ENCODE measurements at regions not wholly inside any gene's neighbourhood (a gene's known extent, or its start where the extent isn't known, plus 50 kb on each side); places are given as distances from the start of the nearest gene placed in this dataset.
A peak's percentile ranks its signal among the peaks of the same experiment; 100 is the strongest.
"Not testable (repeated sequence)": the region's sequence is repeated elsewhere in the genome, so short reads cannot be mapped to it uniquely, and the experiment has no call there.

DNA sequence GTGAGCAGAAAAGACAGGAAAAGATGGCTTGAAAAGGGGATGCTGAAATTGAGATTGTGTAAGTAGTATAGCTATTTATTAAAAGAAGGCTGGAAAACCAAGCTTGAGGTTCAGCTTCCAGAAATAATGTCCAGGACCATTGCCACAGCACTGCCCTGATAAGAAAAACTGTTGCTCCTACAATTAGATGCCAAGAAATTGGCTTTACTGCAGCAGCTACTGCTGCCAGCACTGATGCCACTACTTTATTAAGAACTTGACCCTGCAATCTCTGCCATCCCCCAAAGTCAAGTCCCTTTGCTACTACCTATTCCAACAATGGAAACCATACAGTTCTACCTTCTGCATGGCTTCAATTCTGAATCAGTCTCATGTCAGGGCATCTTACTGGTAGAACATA, 130.0 kb upstream of the VAMP7 start:
- H3K27ac Mint-ChIP-seq: no peak overlapping the region
- no peak for DNase-seq
- no peaks in the 10 kb centered on the region for H3K4me1 Mint-ChIP-seq (ENCODE audit: low read depth)
- no peaks in the 10 kb centered on the region for H3K36me3 Mint-ChIP-seq (ENCODE audit: insufficient read depth in 2 of 2)
- no peak for ATAC-seq (replicated peaks in 1 of 2)
- H3K27me3 Mint-ChIP-seq (ENCODE audit: low read depth): no peaks in the 10 kb centered on the region
- no peak overlapping the region for H3K4me3 Mint-ChIP-seq
- H3K9me3 Mint-ChIP-seq: peaks cover 0 to 2% of the 10 kb centered on the region in 2 donors

DNA sequence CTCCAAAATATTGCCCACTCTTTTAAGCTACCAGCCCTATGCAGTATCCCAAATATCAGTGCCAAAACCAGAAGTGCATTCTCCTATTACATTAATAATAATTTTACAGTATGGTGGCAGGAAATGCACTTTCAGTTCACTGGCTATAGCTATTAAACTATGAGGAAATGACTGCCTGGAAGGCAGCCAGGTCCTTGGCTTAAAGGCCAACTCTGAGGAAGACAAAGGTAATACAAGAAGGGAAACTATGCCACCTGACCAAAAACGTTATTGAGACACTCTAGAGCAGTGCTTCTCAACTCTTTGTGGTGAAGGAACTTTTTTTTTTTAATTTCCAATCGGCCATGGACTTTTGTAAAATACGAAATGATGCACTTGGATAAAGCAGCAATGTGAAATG, 133.6 kb upstream of the VAMP7 start:
- H3K4me3 Mint-ChIP-seq: no peak overlapping the region
- DNase-seq: no peak
- no peak for ATAC-seq (replicated peaks in 1 of 2)
- H3K36me3 Mint-ChIP-seq (ENCODE audit: insufficient read depth in 2 of 2): no peaks in the 10 kb centered on the region
- H3K4me1 Mint-ChIP-seq (ENCODE audit: low read depth): no peaks in the 10 kb centered on the region
- H3K27ac Mint-ChIP-seq: no peak overlapping the region
- peaks cover 2 to 4% of the 10 kb centered on the region in 2 donors for H3K9me3 Mint-ChIP-seq
- H3K27me3 Mint-ChIP-seq (ENCODE audit: low read depth): no peaks in the 10 kb centered on the region

DNA sequence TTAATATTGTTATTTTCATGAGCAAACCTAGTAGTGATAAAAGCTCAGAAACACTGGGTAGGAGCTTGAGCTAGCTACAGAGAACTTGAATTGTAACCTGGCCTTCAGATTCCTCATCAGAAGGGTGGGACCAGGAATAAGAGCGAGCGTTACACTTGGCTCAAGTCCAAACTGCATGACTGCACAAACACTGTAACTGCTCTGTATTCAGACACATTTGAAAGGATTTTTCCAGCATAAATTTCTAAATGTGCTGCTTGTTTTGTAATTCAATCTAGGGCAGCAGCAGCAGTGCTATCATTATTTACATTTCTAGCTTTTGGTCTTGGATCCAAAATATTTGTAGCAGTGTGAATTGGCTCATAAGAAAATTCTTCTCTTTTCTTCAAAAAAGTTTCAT, 133.0 kb upstream of the TMLHE start:
- no peak for ATAC-seq (replicated peaks in 1 of 2)
- no peak for DNase-seq
- Mint-ChIP-seq H3K27ac (no peak overlapping the region), H3K27me3 (ENCODE audit: low read depth) (peaks cover 6% of the 10 kb centered on the region), H3K9me3 (peaks cover 9 to 11% of the 10 kb centered on the region in 2 donors), H3K36me3 (ENCODE audit: insufficient read depth in 2 of 2) (peaks cover 1 to 5% of the 10 kb centered on the region in 2 donors), H3K4me3 (no peak overlapping the region), H3K4me1 (ENCODE audit: low read depth) (no peaks in the 10 kb centered on the region)

GRCh38 chrX:155744534-155744933, 131.8 kb upstream of the TMLHE start:
- ATAC-seq (replicated peaks in 1 of 2) (no peak), DNase-seq (no peak)
- H3K4me3 Mint-ChIP-seq: no peak overlapping the region
- peaks cover 8% of the 10 kb centered on the region for H3K27me3 Mint-ChIP-seq (ENCODE audit: low read depth)
- H3K4me1 Mint-ChIP-seq (ENCODE audit: low read depth): no peaks in the 10 kb centered on the region
- H3K36me3 Mint-ChIP-seq (ENCODE audit: insufficient read depth in 2 of 2): peaks cover 2 to 5% of the 10 kb centered on the region in 2 donors
- no peak overlapping the region for H3K27ac Mint-ChIP-seq
- H3K9me3 Mint-ChIP-seq: peaks cover 9 to 16% of the 10 kb centered on the region in 2 donors

DNA sequence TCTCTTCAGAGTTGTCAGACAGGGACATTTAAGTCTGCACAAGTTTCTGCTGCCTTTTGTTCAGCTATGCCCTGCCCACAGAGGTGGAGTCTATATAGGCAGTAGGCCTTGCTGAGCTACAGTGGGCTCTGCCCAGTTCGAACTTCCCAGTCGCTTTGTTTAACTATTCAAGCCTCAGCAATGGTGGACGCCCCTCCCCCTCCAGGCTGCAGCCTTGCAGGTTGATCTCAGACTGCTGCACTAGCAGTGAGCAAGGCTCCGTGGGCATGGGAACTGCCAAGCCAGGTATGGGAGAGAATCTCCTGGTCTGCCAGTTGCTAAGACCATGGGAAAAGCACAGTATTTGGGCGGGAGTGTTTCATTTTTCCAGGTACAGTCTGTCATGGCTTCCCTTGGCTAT, 115.6 kb upstream of the TMLHE start:
- H3K27ac Mint-ChIP-seq; ATAC-seq (replicated peaks in 1 of 2); H3K4me1 Mint-ChIP-seq (ENCODE audit: low read depth); H3K36me3 Mint-ChIP-seq (ENCODE audit: insufficient read depth in 2 of 2); H3K27me3 Mint-ChIP-seq (ENCODE audit: low read depth); H3K9me3 Mint-ChIP-seq; DNase-seq; H3K4me3 Mint-ChIP-seq: not testable (repeated sequence)

GRCh38 chrX:155718972-155719586, 106.3 kb upstream of the TMLHE start:
- Mint-ChIP-seq H3K4me3 (no peak overlapping the region), H3K4me1 (ENCODE audit: low read depth) (no peaks in the 10 kb centered on the region), H3K36me3 (ENCODE audit: insufficient read depth in 2 of 2) (peaks cover 1 to 5% of the 10 kb centered on the region in 2 donors), H3K27ac (no peak overlapping the region), H3K9me3 (peaks cover 4 to 6% of the 10 kb centered on the region in 2 donors), H3K27me3 (ENCODE audit: low read depth) (no peaks in the 10 kb centered on the region)
- DNase-seq: no peak
- ATAC-seq (replicated peaks in 1 of 2): no peak

- no peak for DNase-seq
- peaks cover 5 to 9% of the 10 kb centered on the region in 2 donors for H3K36me3 Mint-ChIP-seq (ENCODE audit: insufficient read depth in 2 of 2)
- ATAC-seq (replicated peaks in 1 of 2): no peak
- H3K4me1 Mint-ChIP-seq (ENCODE audit: low read depth): no peaks in the 10 kb centered on the region
- peaks cover 4 to 11% of the 10 kb centered on the region in 2 donors for H3K9me3 Mint-ChIP-seq
- no peak overlapping the region for H3K27ac Mint-ChIP-seq
- no peak overlapping the region for H3K4me3 Mint-ChIP-seq
- H3K27me3 Mint-ChIP-seq (ENCODE audit: low read depth): peaks cover 7% of the 10 kb centered on the region
Measured at GRCh38 chrX:155715141-155715540, 102.4 kb upstream of the TMLHE start.

DNA sequence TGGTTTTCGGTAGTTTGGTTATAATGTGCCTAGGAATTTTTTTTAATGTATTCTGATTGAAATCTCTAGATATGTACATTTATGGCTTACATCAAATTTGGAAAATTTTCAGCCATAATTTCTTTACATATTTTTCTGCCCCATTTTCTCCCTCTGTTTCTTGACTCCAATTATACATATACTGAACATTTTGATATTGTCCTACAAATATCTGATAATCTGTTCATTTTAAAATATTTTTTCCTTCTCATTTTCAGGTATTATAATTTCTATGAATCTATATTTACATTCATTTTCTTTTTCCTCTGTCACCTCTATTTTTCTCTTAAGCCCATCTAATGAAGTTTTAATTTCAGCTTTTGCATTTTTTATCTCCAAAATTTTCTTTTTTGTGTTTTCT, 82.7 kb upstream of the TMLHE start:
- peaks cover 0 to 4% of the 10 kb centered on the region in 2 donors for H3K36me3 Mint-ChIP-seq (ENCODE audit: insufficient read depth in 2 of 2)
- DNase-seq (no peak), ATAC-seq (replicated peaks in 1 of 2) (no peak)
- no peak overlapping the region for H3K27ac Mint-ChIP-seq
- H3K27me3 Mint-ChIP-seq (ENCODE audit: low read depth): no peaks in the 10 kb centered on the region
- H3K4me3 Mint-ChIP-seq: no peak overlapping the region
- H3K4me1 Mint-ChIP-seq (ENCODE audit: low read depth): no peaks in the 10 kb centered on the region
- H3K9me3 Mint-ChIP-seq: no peaks in the 10 kb centered on the region

GRCh38 chrX:155694649-155695048, 81.9 kb upstream of the TMLHE start:
- Mint-ChIP-seq H3K36me3 (ENCODE audit: insufficient read depth in 2 of 2) (peaks cover 0 to 5% of the 10 kb centered on the region in 2 donors), H3K4me3 (no peak overlapping the region), H3K4me1 (ENCODE audit: low read depth) (no peaks in the 10 kb centered on the region), H3K9me3 (peaks cover 0 to 1% of the 10 kb centered on the region in 2 donors), H3K27me3 (ENCODE audit: low read depth) (no peaks in the 10 kb centered on the region), H3K27ac (no peak overlapping the region)
- no peak for DNase-seq
- no peak for ATAC-seq (replicated peaks in 1 of 2)

DNA sequence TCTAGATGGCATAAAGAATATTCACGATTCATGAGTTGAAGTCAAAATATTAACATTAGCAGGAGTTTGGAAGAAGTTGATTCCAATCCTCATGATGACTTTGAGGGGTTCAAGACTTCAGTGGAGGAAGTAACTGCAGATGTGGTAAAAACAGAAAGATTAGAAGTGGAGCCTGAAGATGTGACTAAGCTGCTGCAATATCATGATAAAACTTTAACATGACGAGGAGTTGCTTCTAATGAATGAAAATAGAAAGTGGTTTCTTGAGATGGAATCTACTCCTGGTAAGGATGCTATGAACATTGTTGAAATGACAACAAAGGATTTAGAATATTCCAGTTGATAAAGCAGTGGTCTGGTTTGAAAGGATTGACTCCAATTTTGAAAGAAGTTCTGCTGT, 70.1 kb upstream of the TMLHE start:
- Mint-ChIP-seq H3K4me1 (ENCODE audit: low read depth) (peaks cover 6% of the 10 kb centered on the region), H3K27me3 (ENCODE audit: low read depth) (no peaks in the 10 kb centered on the region), H3K27ac (no peak overlapping the region), H3K9me3 (peaks cover 0 to 2% of the 10 kb centered on the region in 2 donors), H3K4me3 (no peak overlapping the region), H3K36me3 (ENCODE audit: insufficient read depth in 2 of 2) (no peaks in the 10 kb centered on the region)
- ATAC-seq (replicated peaks in 1 of 2) (no peak), DNase-seq (no peak)

DNA sequence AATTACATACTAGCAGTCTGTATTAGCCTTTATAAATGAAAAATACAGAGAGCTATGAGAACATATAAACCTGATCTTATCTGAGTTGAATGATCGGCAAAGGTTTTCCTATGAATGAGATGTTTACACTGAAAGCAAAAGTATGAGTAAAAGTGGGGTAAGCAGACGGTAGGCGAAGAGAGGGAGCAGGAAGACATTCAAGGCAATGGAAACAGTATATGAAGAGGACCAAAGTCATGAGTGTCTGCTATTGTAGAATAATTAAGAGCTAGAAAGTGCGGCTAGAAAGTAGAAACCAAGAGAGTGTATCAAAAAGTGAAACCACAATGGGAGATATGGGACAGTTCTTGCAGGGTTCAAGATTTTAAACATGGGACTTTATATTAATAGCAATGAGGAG, 67.0 kb upstream of the TMLHE start:
- Mint-ChIP-seq H3K27ac (peak overlapping the region; percentile 20), H3K4me1 (ENCODE audit: low read depth) (peaks cover 6% of the 10 kb centered on the region), H3K9me3 (peaks cover 0 to 2% of the 10 kb centered on the region in 2 donors), H3K36me3 (ENCODE audit: insufficient read depth in 2 of 2) (no peaks in the 10 kb centered on the region), H3K4me3 (peak overlapping the region in 1 of 2 donors; percentile 27), H3K27me3 (ENCODE audit: low read depth) (peaks cover 6% of the 10 kb centered on the region)
- DNase-seq: no peak
- peak; percentile 70 for ATAC-seq (replicated peaks in 1 of 2)

GRCh38 chrX:155673338-155673737, 60.6 kb upstream of the TMLHE start:
- Mint-ChIP-seq H3K4me1 (ENCODE audit: low read depth) (no peaks in the 10 kb centered on the region), H3K27me3 (ENCODE audit: low read depth) (peaks cover 6% of the 10 kb centered on the region), H3K9me3 (no peaks in the 10 kb centered on the region), H3K36me3 (ENCODE audit: insufficient read depth in 2 of 2) (no peaks in the 10 kb centered on the region), H3K27ac (no peak overlapping the region), H3K4me3 (no peak overlapping the region)
- no peak for ATAC-seq (replicated peaks in 1 of 2)
- no peak for DNase-seq

DNA sequence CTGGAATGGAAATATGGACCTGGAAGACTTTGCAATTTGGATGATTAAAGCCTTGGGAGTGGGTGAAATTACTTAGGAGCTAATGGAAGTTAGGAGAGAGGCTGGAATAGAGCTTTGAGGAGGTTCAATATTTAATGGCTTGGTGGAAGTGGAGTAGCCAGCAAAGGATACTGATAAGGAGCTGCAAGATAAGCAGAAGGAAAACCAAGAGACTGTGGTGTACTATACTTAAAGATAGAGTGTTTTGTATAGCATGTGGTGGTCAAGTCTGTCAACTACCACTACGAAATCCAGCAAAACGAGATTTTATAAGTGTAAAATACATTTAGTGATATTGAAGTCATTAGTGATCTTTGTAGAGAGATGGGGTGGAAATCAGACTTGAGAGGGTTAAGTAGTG, 54.0 kb upstream of the TMLHE start:
- no peaks in the 10 kb centered on the region for H3K9me3 Mint-ChIP-seq
- H3K27me3 Mint-ChIP-seq (ENCODE audit: low read depth): peaks cover 15% of the 10 kb centered on the region
- ATAC-seq (replicated peaks in 1 of 2) (no peak), DNase-seq (no peak)
- H3K4me1 Mint-ChIP-seq (ENCODE audit: low read depth): no peaks in the 10 kb centered on the region
- no peak overlapping the region for H3K4me3 Mint-ChIP-seq
- no peak overlapping the region for H3K27ac Mint-ChIP-seq
- H3K36me3 Mint-ChIP-seq (ENCODE audit: insufficient read depth in 2 of 2): peaks cover 0 to 1% of the 10 kb centered on the region in 2 donors

Measured in activated T-cell treated with anti-CD3 and anti-CD28 coated beads, Interleukin-2, amount 50 U/mL, for 72 hours (primary cell).